Body of pancreas (tissue), 4 donors: ENCODE measurements at regions not wholly inside any gene's neighbourhood (a gene's known extent, or its start where the extent isn't known, plus 50 kb on each side); places are given as distances from the start of the nearest gene placed in this dataset.
A peak's percentile ranks its signal among the peaks of the same experiment; 100 is the strongest.

Source experiments
- ATAC-seq: fragments of 150-250 bp; one replicate; pipeline ENCODE4 v1.9.1; 2016
- DNase-seq, 4 donors: peaks; one replicate each; pipeline ENCODE4 v3.0.0-alpha.2; 2019
- H3K27ac ChIP-seq, 4 donors: fragments of 200-600 bp; sonication (generic); 1 replicate in 3 of 4; 2 replicates in 1 of 4; pipeline versions ENCODE4 v1.5.1 to v1.6.1; 2016 to 2019; ENCODE audit warnings: mild to moderate bottlenecking in 1 of 4, mixed read lengths in 1 of 4, moderate library complexity in 1 of 4
- H3K27me3 ChIP-seq, 2 donors: fragments of 200-600 bp; sonication (generic); one replicate each; pipeline ENCODE4 v1.6.0; 2016; ENCODE audit warnings: mild to moderate bottlenecking in 1 of 2
- H3K36me3 ChIP-seq, 2 donors: fragments of 200-600 bp; sonication (generic); replicated peaks in 1 of 2; 2 replicates each; pipeline ENCODE4 v1.5.1; 2016; ENCODE audit warnings: low read depth in 2 of 2; ENCODE audit not compliant: insufficient read depth in 1 of 2
- H3K4me1 ChIP-seq: fragments of 200-600 bp; sonication (generic); one replicate; pipeline ENCODE4 v1.6.0; 2016
- H3K4me3 ChIP-seq, 2 donors: fragments of 200-600 bp; sonication (generic); 1 replicate in 1 of 2; 2 replicates in 1 of 2; pipeline ENCODE4 v1.5.1; 2016 to 2019
- H3K9me3 ChIP-seq, 3 donors: fragments of 200-600 bp; sonication (generic); 1 replicate in 2 of 3; 2 replicates in 1 of 3; pipeline ENCODE4 v1.5.1; 2016
- POLR2A ChIP-seq, 3 donors: fragments of 450-650 bp; IDR thresholded peaks; one replicate each; pipeline ENCODE4 v1.6.1; 2016; ENCODE audit warnings: antibody characterized with exemption in 3 of 3, mild to moderate bottlenecking in 2 of 3
- WGBS, 2 donors: methylation state at CpG; one replicate each; pipeline ENCODE4 v1.1.5; 2017; 5-methylcytosine and 5-hydroxymethylcytosine counted together
- intact Hi-C: fragments of 100-400 bp; cut with DNase I; formaldehyde crosslinking; loops from one replicate; pipeline ENCODE4 v1.15.1; 2023
- TF ChIP-seq, protein P1 (sequence below), 7 experiments: fragments of 450-650 bp in 4 of 7; fragments of 200-600 bp in 3 of 7; sonication (generic) in 3 of 7; IDR thresholded peaks; one replicate each; pipeline ENCODE4 v1.5.1; 2016 to 2019; ENCODE audit warnings: antibody characterized with exemption in 7 of 7

DNA sequence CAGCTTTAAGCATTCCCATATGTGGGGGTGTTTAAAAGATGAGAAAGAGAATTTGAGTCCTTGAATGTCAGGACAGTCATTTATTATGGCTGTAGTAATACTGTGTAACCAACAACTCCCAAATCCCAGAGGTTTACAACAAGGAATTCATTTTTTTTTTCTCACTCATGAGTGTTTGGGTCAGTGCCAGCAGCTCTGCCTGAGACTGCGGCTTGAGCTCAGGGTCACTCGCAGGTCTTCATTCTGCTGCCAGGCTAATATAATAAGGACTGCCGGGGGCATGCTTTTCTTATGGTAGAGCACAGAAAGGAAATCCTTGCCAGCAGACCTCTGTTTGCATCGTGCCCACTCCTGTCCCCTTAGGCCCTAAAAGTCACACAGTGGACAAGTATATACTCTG lies 277.9 kb upstream of the LMCD1 start:
- intact Hi-C loops: no loop called here
- no peak overlapping the region for H3K27ac ChIP-seq
- no peaks in the 10 kb centered on the region for H3K9me3 ChIP-seq
- WGBS, 2 donors: 12 to 21% methylated on average over 4 of the region's 4 CpGs
- no peaks in the 10 kb centered on the region for H3K4me1 ChIP-seq
- ATAC-seq (no peak), DNase-seq (peak in 3 of 4 donors; percentile 5 to 38 (median 22))
- H3K36me3 ChIP-seq: no peaks in the 10 kb centered on the region
- no peaks in the 10 kb centered on the region for H3K27me3 ChIP-seq
- no peak for TF ChIP-seq POLR2A (IDR thresholded peaks at IDR 0.05)
- TF ChIP-seq, protein P1, sequence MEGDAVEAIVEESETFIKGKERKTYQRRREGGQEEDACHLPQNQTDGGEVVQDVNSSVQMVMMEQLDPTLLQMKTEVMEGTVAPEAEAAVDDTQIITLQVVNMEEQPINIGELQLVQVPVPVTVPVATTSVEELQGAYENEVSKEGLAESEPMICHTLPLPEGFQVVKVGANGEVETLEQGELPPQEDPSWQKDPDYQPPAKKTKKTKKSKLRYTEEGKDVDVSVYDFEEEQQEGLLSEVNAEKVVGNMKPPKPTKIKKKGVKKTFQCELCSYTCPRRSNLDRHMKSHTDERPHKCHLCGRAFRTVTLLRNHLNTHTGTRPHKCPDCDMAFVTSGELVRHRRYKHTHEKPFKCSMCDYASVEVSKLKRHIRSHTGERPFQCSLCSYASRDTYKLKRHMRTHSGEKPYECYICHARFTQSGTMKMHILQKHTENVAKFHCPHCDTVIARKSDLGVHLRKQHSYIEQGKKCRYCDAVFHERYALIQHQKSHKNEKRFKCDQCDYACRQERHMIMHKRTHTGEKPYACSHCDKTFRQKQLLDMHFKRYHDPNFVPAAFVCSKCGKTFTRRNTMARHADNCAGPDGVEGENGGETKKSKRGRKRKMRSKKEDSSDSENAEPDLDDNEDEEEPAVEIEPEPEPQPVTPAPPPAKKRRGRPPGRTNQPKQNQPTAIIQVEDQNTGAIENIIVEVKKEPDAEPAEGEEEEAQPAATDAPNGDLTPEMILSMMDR (IDR thresholded peaks at IDR 0.05): no peak
- no peak overlapping the region for H3K4me3 ChIP-seq

DNA sequence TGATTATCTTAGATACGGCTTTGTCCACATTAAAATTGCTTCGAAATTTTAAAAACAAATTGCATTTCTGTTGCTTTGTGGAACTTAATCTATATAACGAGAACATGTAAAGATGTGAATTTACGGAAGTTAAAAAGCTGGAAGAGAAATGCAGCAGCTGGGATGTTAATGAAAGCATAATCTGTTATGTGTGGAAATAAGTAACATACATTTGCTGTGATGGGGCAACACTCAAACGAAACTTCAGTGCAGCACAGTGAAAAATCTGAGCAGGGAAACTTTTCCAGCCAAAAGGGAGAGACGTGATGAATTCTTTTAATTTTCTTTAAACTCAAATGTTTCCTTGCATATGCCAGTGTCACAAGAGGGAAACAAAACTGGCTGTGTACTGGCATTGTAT lies 276.7 kb upstream of the LMCD1 start:
- Histone ChIP-seq H3K36me3 (no peaks in the 10 kb centered on the region), H3K9me3 (no peaks in the 10 kb centered on the region), H3K27ac (no peak overlapping the region), H3K4me3 (no peak overlapping the region), H3K4me1 (no peaks in the 10 kb centered on the region), H3K27me3 (no peaks in the 10 kb centered on the region)
- no peak for DNase-seq
- no peak for TF ChIP-seq POLR2A (IDR thresholded peaks at IDR 0.05)
- TF ChIP-seq, protein P1 (IDR thresholded peaks at IDR 0.05): no peak
- intact Hi-C loops: no loop called here
- no peak for ATAC-seq
- whole genome bisulfite sequencing, 2 donors: 74 to 83% methylated on average over 6 of the region's 6 CpGs

DNA sequence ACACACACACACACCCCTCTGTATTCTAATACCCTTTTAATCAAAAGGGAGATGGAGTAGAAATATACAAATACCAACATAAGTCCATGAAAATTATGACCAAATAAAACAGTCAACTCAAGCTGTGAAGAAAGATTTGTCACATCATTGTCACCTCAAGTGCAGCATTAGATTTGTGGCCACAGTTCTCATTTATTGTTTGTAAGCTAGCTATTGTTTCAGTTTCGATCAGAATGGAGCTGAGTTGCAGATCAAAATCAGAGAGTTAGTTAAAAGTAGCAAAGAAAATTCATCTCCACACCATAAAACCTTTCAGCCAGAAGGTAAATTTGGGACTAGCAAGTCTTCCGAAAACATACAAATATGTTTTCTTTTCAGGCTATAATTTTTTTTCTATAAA lies 267.7 kb upstream of the LMCD1 start:
- H3K27me3 ChIP-seq: no peaks in the 10 kb centered on the region
- no peak for ATAC-seq
- H3K4me1 ChIP-seq: no peaks in the 10 kb centered on the region
- H3K9me3 ChIP-seq: no peaks in the 10 kb centered on the region
- TF ChIP-seq, protein P1 (IDR thresholded peaks at IDR 0.05): no peak
- no peak for TF ChIP-seq POLR2A (IDR thresholded peaks at IDR 0.05)
- no peaks in the 10 kb centered on the region for H3K36me3 ChIP-seq
- H3K27ac ChIP-seq: no peak overlapping the region
- 80% methylated on average over 2 of the region's 2 CpGs for WGBS, 2 donors
- intact Hi-C loops: no loop called here
- DNase-seq: no peak
- no peak overlapping the region for H3K4me3 ChIP-seq

DNA sequence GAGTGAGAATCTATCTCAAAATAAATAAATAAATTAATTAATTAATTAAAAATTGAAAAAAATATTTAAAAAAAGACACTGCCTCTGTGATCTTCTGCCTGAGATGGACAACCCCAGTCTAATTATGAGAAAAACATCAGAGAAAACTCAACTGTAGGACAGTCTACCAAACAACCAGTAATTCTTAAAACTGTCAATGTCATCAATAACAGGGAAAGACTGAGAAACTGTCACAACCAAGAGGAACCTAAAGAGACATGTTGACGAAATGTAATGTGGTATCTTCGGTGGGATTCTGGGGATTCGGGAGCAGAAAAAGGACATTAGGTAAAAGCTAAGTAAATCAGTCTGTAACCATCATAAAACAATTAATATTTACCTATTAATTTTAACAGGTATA lies 265.4 kb upstream of the LMCD1 start:
- no peaks in the 10 kb centered on the region for H3K27me3 ChIP-seq
- no peak overlapping the region for H3K4me3 ChIP-seq
- H3K4me1 ChIP-seq: no peaks in the 10 kb centered on the region
- TF ChIP-seq, protein P1 (IDR thresholded peaks at IDR 0.05): no peak
- no peak for TF ChIP-seq POLR2A (IDR thresholded peaks at IDR 0.05)
- intact Hi-C loops: no loop called here
- H3K9me3 ChIP-seq: no peaks in the 10 kb centered on the region
- H3K27ac ChIP-seq: no peak overlapping the region
- WGBS, 2 donors: 74 to 79% methylated on average over 3 of the region's 3 CpGs
- DNase-seq (no peak), ATAC-seq (no peak)
- H3K36me3 ChIP-seq: no peaks in the 10 kb centered on the region

DNA sequence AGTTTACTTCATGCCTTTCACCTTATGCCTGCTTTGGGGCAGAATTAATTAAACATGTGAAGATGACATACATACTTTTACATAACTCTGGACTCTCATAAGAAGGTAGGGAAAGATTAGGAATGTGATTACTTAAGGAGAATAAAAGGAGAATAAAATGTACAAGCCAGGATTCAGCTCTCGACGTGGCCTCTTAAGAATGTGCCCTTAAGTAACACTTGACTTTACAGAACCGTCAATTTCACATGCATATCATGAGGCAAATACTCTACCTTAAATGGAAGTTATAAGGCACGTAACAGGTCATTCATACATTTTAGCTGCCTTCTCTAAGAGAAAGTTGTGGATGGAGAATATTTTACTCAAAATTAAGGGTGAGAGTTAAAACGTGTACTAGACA lies 263.7 kb upstream of the LMCD1 start:
- no peaks in the 10 kb centered on the region for H3K36me3 ChIP-seq
- no peaks in the 10 kb centered on the region for H3K9me3 ChIP-seq
- intact Hi-C loops: no loop called here
- WGBS, 2 donors: 75 to 78% methylated on average over 5 of the region's 5 CpGs
- H3K27ac ChIP-seq: no peak overlapping the region
- ATAC-seq (no peak), DNase-seq (no peak)
- no peaks in the 10 kb centered on the region for H3K4me1 ChIP-seq
- TF ChIP-seq POLR2A (IDR thresholded peaks at IDR 0.05): no peak
- TF ChIP-seq, protein P1 (IDR thresholded peaks at IDR 0.05): no peak
- no peak overlapping the region for H3K4me3 ChIP-seq
- no peaks in the 10 kb centered on the region for H3K27me3 ChIP-seq
